ENCODE measurements at regions not wholly inside any gene's neighbourhood (a gene's known extent, or its start where the extent isn't known, plus 50 kb on each side); places are given as distances from the start of the nearest gene placed in this dataset.

GRCh38 chr11:106581399-106581798 is 436.9 kb downstream of the GUCY1A2 start:
- DNase-seq (ENCODE audit: low read depth), result no peak

GRCh38 chr11:106585061-106585460 is 433.2 kb downstream of the GUCY1A2 start:
- peak; percentile 40 for DNase-seq (ENCODE audit: low read depth)

DNA sequence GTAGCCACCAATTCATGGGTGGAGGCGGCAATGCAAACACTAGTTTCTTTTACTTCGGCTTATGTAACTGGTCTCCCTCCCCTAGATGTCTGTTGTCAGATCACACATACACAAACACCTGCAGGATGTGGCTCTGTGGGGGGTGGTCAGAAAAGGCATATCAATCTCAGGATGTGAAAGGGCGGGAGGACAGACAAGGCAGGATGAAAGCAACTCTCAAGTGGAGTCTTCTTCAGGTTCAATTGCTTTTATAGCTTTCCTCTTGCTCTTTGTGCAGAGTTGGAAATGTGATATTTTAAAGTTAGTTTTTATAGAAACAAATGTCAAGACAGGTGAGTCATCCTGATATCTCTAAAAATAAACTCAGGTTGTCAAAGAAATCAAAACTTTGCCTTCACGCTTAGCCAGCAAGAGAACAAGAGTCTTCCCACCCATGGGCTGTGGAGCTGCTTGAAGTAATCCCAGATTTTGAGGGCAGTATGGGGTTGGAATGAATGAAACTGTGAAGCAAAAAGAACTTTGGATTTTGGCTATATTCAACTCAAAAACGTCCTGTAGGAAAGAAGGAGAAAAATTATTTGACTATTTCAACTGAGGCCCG is 423.4 kb downstream of the GUCY1A2 start:
- no peak for DNase-seq (ENCODE audit: low read depth)

- no peak for DNase-seq (ENCODE audit: low read depth)
Measured at GRCh38 chr11:106601684-106602297, 416.5 kb downstream of the GUCY1A2 start.

DNA sequence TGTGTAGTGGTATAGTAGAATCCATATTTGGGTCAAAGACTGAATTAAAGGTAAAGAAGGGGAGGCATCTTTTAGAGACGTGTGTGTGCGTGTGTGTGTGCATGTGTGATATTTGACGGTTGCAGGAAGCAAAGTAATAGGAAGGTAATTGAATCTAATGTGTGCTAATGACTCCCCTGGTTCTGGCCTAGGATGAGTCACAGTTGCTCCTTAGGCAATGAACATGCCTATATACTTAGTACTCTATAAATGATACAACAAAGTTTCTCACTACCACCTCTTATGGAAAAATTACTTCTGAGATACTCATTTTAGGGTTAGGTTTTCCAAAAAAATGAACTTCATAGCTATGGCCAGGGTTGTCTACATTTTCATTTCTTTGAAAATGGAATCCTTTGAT is 409.6 kb downstream of the GUCY1A2 start:
- DNase-seq (ENCODE audit: low read depth), result peak; percentile 49

DNA sequence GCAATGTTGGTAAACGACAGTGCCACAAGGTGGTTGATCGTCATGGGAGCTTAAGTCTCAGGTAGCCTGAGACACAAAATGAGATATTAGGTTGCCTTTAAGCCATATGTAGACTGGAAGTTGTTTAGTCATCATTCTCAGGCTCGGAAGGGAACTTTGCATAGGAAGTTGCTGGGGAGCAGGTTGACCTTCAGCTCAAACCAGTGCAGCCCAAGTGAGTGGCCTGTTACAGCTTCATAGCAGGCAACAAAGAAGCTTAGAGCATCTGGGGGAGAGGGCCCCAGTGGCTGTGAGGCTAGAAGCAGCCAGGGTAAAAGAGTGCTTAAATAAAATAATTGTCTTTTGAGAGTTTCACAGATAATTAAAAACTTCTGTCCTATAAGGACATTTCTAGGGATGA is 404.0 kb downstream of the GUCY1A2 start:
- DNase-seq (ENCODE audit: low read depth), result no peak

DNA sequence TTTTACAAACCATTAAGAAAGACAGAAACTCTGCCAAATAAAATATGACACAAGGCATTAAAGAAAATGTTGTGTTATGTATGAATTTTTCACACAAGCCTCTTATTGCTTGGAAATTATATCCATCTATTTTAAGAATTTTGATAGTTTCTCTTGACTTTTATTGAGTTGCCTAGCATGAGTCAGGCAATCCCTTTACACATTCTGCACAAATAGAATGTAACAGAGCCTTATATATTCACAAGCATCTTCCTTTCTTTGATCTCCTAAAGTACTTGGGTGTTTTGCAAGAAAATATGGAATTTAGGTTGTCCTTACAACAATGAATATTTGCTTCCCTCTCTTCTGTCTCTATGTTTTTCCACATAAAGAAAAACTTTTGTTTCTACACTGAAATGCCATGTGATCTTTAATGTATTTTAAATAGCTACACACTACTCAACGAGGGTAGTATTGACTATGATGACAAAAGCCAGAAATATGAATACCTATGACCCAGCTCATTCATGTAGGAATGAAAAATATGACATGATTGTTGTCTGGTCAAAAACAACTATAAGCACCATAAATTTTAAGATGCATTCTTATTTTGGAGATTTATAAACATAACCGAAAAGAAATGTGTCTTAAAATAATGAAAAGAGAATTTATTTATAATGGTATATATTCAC is 398.8 kb downstream of the GUCY1A2 start:
- no peak for DNase-seq (ENCODE audit: low read depth)

DNA sequence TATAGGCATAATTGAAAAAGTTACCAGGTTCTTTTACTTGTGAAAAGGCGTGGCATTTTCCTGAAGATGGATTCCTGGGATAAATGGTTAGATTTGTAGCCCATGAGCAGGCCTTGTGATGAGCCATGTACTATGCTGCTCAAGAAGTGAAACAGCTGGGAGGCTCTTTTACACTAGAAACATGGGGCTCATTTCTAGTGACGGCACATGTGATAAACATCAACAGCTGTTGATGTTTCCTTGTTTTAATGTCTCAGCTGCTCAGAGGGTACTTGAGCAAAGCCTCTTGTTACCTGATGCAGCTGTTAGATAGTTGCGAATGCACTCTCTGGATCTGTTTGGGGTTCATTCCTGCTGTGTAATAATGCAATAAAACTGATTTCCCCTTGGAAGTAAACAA is 396.8 kb downstream of the GUCY1A2 start:
- no peak for DNase-seq (ENCODE audit: low read depth)

Measured in amniotic epithelial cell (primary cell).